ENCODE measurements at regions not wholly inside any gene's neighbourhood (a gene's known extent, or its start where the extent isn't known, plus 50 kb on each side); places are given as distances from the start of the nearest gene placed in this dataset.

DNA sequence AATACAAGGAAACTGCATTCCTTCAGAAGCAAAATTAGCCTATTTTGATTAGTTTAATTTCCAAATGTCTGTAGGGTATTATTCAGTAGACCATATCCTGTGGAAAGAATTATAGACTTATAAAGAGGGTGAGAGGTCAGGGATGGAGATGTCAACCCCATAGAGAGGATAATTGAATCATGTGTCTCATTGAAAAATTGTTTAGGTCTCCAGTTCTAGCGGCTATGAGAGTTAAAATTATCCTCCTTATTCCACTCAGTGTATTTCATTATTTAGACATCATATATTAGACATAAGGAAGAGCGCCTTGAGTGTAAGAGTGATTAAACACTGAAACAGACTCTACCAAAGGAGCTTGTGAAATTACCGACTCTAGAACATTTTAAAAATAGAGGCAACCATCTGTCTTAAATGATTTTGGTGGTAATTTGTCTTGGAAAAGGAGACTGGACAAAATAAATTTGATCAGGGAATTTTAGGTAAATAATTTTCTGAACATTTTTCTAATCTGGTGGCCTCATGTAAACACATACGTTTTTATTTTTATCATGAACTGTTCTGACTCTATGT, 654.4 kb upstream of the TENM3 start:
- H3K9ac ChIP-seq (ENCODE audit: insufficient read depth, low read length, poor library complexity, severe bottlenecking), result no peak overlapping the region
- H3K27me3 Mint-ChIP-seq (ENCODE audit: low read depth in 3 of 3), result no peaks in the 10 kb centered on the region
- intact Hi-C loops (cut with micrococcal nuclease), result no loop called here

DNA sequence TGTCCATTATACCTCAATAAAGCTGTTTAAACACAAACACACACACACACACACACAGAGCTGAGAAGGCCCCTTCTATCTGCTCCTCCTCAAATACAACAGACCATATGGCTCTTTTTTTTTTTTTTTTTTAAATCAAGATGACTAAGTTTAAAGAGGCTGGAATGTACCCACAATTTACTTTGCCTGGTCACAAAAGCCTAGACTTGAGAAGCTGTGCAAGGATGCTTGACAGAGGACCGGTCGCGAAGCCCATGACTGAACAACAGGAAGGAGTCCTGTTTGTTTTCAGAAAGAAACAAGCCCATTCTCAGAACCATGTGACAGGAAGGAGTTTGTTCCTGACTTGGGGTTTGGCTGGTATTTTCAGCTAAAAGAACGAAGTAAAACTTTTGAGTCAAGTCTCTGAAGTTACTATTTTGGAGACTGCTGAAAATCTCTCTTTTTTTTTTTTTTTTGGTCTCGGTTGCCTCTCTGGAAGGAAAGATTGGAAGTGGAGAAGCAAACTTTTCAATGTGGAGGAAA, 650.9 kb upstream of the TENM3 start:
- no peaks in the 10 kb centered on the region for H3K36me3 ChIP-seq (replicated peaks in 1 of 2; ENCODE audit: control insufficient read depth in 1 of 2, insufficient read depth in 2 of 2, low read length in 2 of 2)
- Mint-ChIP-seq H3K36me3 (no peaks in the 10 kb centered on the region), H3K27me3 (ENCODE audit: low read depth in 3 of 3) (peaks cover 0 to 2% (median 0%) of the 10 kb centered on the region in 3 donors), H3K27ac (no peak overlapping the region), H3K4me3 (no peak overlapping the region), H3K4me1 (no peaks in the 10 kb centered on the region), H3K9me3 (peaks cover 0 to 10% (median 1%) of the 10 kb centered on the region in 7 donors)
- H3K9me3 ChIP-seq (replicated peaks in 1 of 2; ENCODE audit: control insufficient read depth in 1 of 2, insufficient read depth in 1 of 2, low read length in 2 of 2), result peaks cover 0 to 2% of the 10 kb centered on the region in 2 donors
- 8% methylated on average over 4 of the region's 5 CpGs for WGBS (ENCODE audit: insufficient coverage)
- H2AFZ ChIP-seq (ENCODE audit: insufficient read depth, low read depth, low read length, poor library complexity, severe bottlenecking), result no peak overlapping the region
- no peak overlapping the region for H3K9ac ChIP-seq (ENCODE audit: insufficient read depth, low read length, poor library complexity, severe bottlenecking)
- no peaks in the 10 kb centered on the region for H3K27me3 ChIP-seq (ENCODE audit: control insufficient read depth in 2 of 2, insufficient read depth in 2 of 2, low read length in 2 of 2)
- intact Hi-C loops (cut with micrococcal nuclease), result no loop called here
- no peak overlapping the region for H3K4me3 ChIP-seq (replicated peaks in 1 of 3; ENCODE audit: low read depth in 2 of 3, low read length in 3 of 3)
- no peak for DNase-seq
- H3K4me2 ChIP-seq (replicated peaks; ENCODE audit: extremely low read depth, low read length, poor library complexity, severe bottlenecking), result no peak overlapping the region
- H3K4me1 ChIP-seq (ENCODE audit: control insufficient read depth in 1 of 2, insufficient read depth in 2 of 2, low read length in 2 of 2), result no peaks in the 10 kb centered on the region
- H3K79me2 ChIP-seq (ENCODE audit: insufficient read depth, low read length), result no peaks in the 10 kb centered on the region
- no peak overlapping the region for H3K27ac ChIP-seq (ENCODE audit: low read depth in 1 of 2, low read length in 2 of 2)
- no peaks in the 10 kb centered on the region for H4K20me1 ChIP-seq (ENCODE audit: insufficient read depth, low read length)
- TF ChIP-seq, protein P1, sequence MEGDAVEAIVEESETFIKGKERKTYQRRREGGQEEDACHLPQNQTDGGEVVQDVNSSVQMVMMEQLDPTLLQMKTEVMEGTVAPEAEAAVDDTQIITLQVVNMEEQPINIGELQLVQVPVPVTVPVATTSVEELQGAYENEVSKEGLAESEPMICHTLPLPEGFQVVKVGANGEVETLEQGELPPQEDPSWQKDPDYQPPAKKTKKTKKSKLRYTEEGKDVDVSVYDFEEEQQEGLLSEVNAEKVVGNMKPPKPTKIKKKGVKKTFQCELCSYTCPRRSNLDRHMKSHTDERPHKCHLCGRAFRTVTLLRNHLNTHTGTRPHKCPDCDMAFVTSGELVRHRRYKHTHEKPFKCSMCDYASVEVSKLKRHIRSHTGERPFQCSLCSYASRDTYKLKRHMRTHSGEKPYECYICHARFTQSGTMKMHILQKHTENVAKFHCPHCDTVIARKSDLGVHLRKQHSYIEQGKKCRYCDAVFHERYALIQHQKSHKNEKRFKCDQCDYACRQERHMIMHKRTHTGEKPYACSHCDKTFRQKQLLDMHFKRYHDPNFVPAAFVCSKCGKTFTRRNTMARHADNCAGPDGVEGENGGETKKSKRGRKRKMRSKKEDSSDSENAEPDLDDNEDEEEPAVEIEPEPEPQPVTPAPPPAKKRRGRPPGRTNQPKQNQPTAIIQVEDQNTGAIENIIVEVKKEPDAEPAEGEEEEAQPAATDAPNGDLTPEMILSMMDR (IDR thresholded peaks at IDR 0.05), result no peak

More for the DNA sequence above, 654.4 kb upstream of the TENM3 start:
- Mint-ChIP-seq H3K9me3 (peaks cover 0 to 3% (median 0%) of the 10 kb centered on the region in 7 donors), H3K36me3 (no peaks in the 10 kb centered on the region), H3K27ac (no peak overlapping the region), H3K4me3 (no peak overlapping the region), H3K4me1 (no peaks in the 10 kb centered on the region)
- H3K36me3 ChIP-seq (replicated peaks in 1 of 2; ENCODE audit: control insufficient read depth in 1 of 2, insufficient read depth in 2 of 2, low read length in 2 of 2), result no peaks in the 10 kb centered on the region
- H3K79me2 ChIP-seq (ENCODE audit: insufficient read depth, low read length), result no peaks in the 10 kb centered on the region
- TF ChIP-seq, protein P1 (IDR thresholded peaks at IDR 0.05), result no peak
- no peak overlapping the region for H3K27ac ChIP-seq (ENCODE audit: low read depth in 1 of 2, low read length in 2 of 2)
- no peak for DNase-seq
- WGBS (ENCODE audit: insufficient coverage), result no CpG with 5 or more reads among the region's 4 CpGs
- no peak overlapping the region for H3K4me3 ChIP-seq (replicated peaks in 1 of 3; ENCODE audit: low read depth in 2 of 3, low read length in 3 of 3)
- no peak overlapping the region for H3K4me2 ChIP-seq (replicated peaks; ENCODE audit: extremely low read depth, low read length, poor library complexity, severe bottlenecking)
- H4K20me1 ChIP-seq (ENCODE audit: insufficient read depth, low read length), result no peaks in the 10 kb centered on the region
- H3K27me3 ChIP-seq (ENCODE audit: control insufficient read depth in 2 of 2, insufficient read depth in 2 of 2, low read length in 2 of 2), result no peaks in the 10 kb centered on the region
- H3K4me1 ChIP-seq (ENCODE audit: control insufficient read depth in 1 of 2, insufficient read depth in 2 of 2, low read length in 2 of 2), result no peaks in the 10 kb centered on the region
- peaks cover 0 to 2% of the 10 kb centered on the region in 2 donors for H3K9me3 ChIP-seq (replicated peaks in 1 of 2; ENCODE audit: control insufficient read depth in 1 of 2, insufficient read depth in 1 of 2, low read length in 2 of 2)
- no peak overlapping the region for H2AFZ ChIP-seq (ENCODE audit: insufficient read depth, low read depth, low read length, poor library complexity, severe bottlenecking)

Data from CD14-positive monocyte (primary cell).